ENCODE measurements at regions not wholly inside any gene's neighbourhood (a gene's known extent, or its start where the extent isn't known, plus 50 kb on each side); places are given as distances from the start of the nearest gene placed in this dataset.
"Not testable (repeated sequence)": the region's sequence is repeated elsewhere in the genome, so short reads cannot be mapped to it uniquely, and the experiment has no call there.

DNA sequence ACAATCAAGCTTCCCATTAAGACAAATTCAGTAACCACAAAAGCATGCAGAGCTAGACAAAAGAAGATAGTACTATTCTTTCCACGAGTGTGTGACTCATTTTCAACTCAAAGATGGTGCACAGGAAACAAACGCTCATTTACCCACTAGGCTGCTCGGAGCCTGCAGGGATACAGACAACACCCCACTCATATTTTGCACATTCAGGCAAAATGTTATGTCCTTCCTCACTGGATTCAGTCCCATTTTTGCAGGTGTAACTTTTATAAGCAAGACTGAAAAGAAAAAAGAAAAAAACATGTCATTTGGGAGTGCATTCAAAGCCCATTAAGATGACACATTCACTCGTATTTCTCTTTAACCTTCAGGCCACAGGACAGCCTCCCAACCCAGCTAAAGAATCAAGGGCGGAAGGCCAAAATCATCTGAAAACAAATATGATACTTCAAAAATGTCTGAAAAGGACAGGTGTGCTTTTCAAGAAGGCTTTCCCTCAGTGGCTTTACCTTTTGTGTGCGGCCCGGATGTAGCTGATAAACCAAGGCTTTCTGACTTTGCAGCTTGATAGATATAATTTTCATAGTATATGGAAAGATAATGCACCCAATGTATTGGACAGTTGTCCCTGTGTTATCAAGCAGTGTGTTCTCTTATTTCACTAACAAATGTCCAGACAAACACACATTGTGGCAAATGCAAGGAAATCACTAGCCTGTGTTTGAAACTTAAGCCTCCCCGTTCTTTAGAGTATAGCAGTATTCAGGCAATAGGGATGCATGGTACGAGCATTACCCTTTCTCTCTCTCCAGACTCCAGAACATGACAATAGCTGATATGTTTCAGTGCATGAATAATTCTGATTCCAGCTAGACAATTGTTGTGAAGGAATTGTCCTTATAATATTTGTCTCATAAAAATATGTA, 147.8 kb upstream of the KRR1 start:
- peaks cover 16% of the 10 kb centered on the region for H3K4me1 ChIP-seq
- H3K36me3 ChIP-seq, result no peaks in the 10 kb centered on the region
- intact Hi-C loops (cut with DNase I), result no loop called here

DNA sequence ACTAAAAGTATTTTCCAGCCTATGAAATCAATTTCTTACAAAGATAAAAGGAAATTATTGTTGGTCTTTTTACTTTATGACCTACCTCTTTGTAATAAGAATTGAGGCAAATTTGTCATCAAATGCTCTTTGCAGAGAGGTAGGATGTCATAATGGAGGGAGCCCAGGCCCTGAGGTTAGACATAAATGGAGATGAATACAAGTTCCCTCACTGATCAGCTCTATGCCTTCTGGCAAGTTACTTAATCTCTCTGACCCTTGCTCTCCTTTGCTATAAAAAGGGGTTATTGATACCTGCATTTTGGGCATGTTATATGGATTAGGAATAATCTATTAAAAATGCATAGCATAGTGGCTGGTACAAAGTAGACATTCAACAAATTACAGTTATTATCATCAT, 146.9 kb upstream of the KRR1 start:
- H3K9me3 ChIP-seq, result no peaks in the 10 kb centered on the region
- H3K4me3 ChIP-seq, result no peak overlapping the region
- TF ChIP-seq POLR2AphosphoS5 (IDR thresholded peaks at IDR 0.05; ENCODE audit: insufficient read depth in 1 of 2, low read depth in 1 of 2) (no peak), CTCF (IDR thresholded peaks at IDR 0.05) (no peak), POLR2A (IDR thresholded peaks at IDR 0.05) (no peak)
- DNase-seq (ENCODE audit: extremely low spot score in 2 of 2), result no peak
- peak overlapping the region; percentile 52 for H3K27ac ChIP-seq
- intact Hi-C loops (cut with DNase I), result no loop called here
- peaks cover 16% of the 10 kb centered on the region for H3K4me1 ChIP-seq
- no peaks in the 10 kb centered on the region for H3K27me3 ChIP-seq
- no peaks in the 10 kb centered on the region for H3K36me3 ChIP-seq

More for the DNA sequence above, 147.8 kb upstream of the KRR1 start:
- Histone ChIP-seq H3K27me3 (no peaks in the 10 kb centered on the region), H3K9me3 (no peaks in the 10 kb centered on the region), H3K4me3 (no peak overlapping the region), H3K27ac (no peak overlapping the region)
- DNase-seq (ENCODE audit: extremely low spot score in 2 of 2), result no peak
- TF ChIP-seq POLR2A (IDR thresholded peaks at IDR 0.05), result no peak
- TF ChIP-seq POLR2AphosphoS5 (IDR thresholded peaks at IDR 0.05; ENCODE audit: insufficient read depth in 1 of 2, low read depth in 1 of 2), result peak in 1 of 2 donors; percentile 71

- no peaks in the 10 kb centered on the region for H3K9me3 ChIP-seq
- H3K27ac ChIP-seq, result peak overlapping the region; percentile 52
- TF ChIP-seq POLR2A (IDR thresholded peaks at IDR 0.05) (no peak), CTCF (IDR thresholded peaks at IDR 0.05) (no peak), POLR2AphosphoS5 (IDR thresholded peaks at IDR 0.05; ENCODE audit: insufficient read depth in 1 of 2, low read depth in 1 of 2) (no peak)
- H3K4me3 ChIP-seq, result no peak overlapping the region
- DNase-seq (ENCODE audit: extremely low spot score in 2 of 2), result no peak
- H3K4me1 ChIP-seq, result peaks cover 16% of the 10 kb centered on the region
- no peaks in the 10 kb centered on the region for H3K27me3 ChIP-seq
- no peaks in the 10 kb centered on the region for H3K36me3 ChIP-seq
- intact Hi-C loops (cut with DNase I), result no loop called here
These were observed 146.4 kb upstream of the KRR1 start for GRCh38 chr12:75657831-75658230.

GRCh38 chr12:75657354-75657753, 145.9 kb upstream of the KRR1 start:
- H3K27me3 ChIP-seq; DNase-seq (ENCODE audit: extremely low spot score in 2 of 2); intact Hi-C loops (cut with DNase I); H3K27ac ChIP-seq; H3K36me3 ChIP-seq; H3K4me3 ChIP-seq; H3K9me3 ChIP-seq: not testable (repeated sequence)
- peaks cover 16% of the 10 kb centered on the region for H3K4me1 ChIP-seq

DNA sequence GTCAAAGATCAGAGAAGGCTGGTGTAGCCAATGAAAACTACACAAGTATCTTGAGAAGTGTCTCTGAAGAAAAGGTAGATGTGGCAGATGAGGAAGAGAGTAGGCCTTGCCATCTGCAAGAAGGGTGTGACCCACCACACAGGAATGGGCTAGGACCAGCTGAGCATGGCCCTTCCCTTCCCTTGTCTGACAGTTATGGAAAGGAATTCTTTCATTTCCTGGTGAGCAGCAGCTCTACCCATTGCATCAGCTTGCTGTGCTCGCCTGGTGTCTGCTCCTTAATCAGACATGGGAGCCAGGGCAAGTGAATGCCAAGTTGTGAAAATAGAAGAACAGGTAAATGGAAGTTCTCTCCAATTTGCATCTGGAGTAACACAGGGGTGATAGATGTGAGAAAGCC, 145.2 kb upstream of the KRR1 start:
- no peak for TF ChIP-seq CTCF (IDR thresholded peaks at IDR 0.05)
- TF ChIP-seq POLR2AphosphoS5 (IDR thresholded peaks at IDR 0.05; ENCODE audit: insufficient read depth in 1 of 2, low read depth in 1 of 2), result no peak
- TF ChIP-seq POLR2A (IDR thresholded peaks at IDR 0.05), result no peak
- H3K9me3 ChIP-seq, result no peaks in the 10 kb centered on the region
- no peak overlapping the region for H3K4me3 ChIP-seq
- no peak overlapping the region for H3K27ac ChIP-seq
- intact Hi-C loops (cut with DNase I), result no loop called here
- H3K27me3 ChIP-seq, result no peaks in the 10 kb centered on the region
- no peak for DNase-seq (ENCODE audit: extremely low spot score in 2 of 2)
- no peaks in the 10 kb centered on the region for H3K36me3 ChIP-seq
- H3K4me1 ChIP-seq, result peaks cover 21% of the 10 kb centered on the region

DNA sequence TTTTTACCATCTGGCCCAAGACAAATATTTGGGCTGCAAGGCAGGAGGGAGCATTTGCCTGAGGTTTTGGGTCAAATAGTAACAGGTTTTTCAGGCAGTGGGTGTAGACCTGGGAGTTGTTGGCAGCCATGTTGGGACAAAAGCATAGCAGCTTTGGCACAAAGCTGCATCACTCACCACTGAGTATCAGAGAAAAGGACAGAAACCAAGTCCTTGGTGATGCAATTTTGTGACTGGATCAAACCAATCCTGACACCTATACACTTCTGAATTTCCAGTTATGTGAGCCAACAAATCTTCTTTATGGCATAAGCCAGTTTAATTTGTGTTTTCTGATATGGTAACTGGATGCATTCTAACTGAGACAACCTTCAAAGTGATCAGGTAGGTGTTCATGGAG, 144.8 kb upstream of the KRR1 start:
- H3K4me1 ChIP-seq, result peaks cover 25% of the 10 kb centered on the region
- TF ChIP-seq CTCF (IDR thresholded peaks at IDR 0.05) (no peak), POLR2AphosphoS5 (IDR thresholded peaks at IDR 0.05; ENCODE audit: insufficient read depth in 1 of 2, low read depth in 1 of 2) (no peak), POLR2A (IDR thresholded peaks at IDR 0.05) (no peak)
- no peaks in the 10 kb centered on the region for H3K27me3 ChIP-seq
- H3K9me3 ChIP-seq, result no peaks in the 10 kb centered on the region
- no peak for DNase-seq (ENCODE audit: extremely low spot score in 2 of 2)
- intact Hi-C loops (cut with DNase I), result no loop called here
- H3K36me3 ChIP-seq, result no peaks in the 10 kb centered on the region
- H3K4me3 ChIP-seq, result no peak overlapping the region
- H3K27ac ChIP-seq, result no peak overlapping the region

Measured in vagina (tissue), 2 donors.